ENCODE measurements at regions not wholly inside any gene's neighbourhood (a gene's known extent, or its start where the extent isn't known, plus 50 kb on each side); places are given as distances from the start of the nearest gene placed in this dataset.

GRCh38 chr1:95957748-95958147 lies 723.7 kb downstream of the RWDD3 start:
- H3K4me1 ChIP-seq, result no peaks in the 10 kb centered on the region
- in situ Hi-C loops (cut with MboI; ENCODE audit: low sequenced_read_pairs in 4 of 4) (no loop called here), intact Hi-C loops (cut with DNase I; ENCODE audit: low total_unique reads) (no loop called here)
- no peak overlapping the region for H3K27ac ChIP-seq
- ATAC-seq (no peak), DNase-seq (no peak)
- H3K9me3 ChIP-seq, result no peaks in the 10 kb centered on the region
- no peak overlapping the region for H3K4me3 ChIP-seq
- no peaks in the 10 kb centered on the region for H3K36me3 ChIP-seq
- H3K27me3 ChIP-seq, result no peaks in the 10 kb centered on the region
- TF ChIP-seq CTCF (IDR thresholded peaks at IDR 0.05 in 4 of 5, conservative IDR thresholded peaks at IDR 0.05 in 1 of 5), result no peak
- no peak for TF ChIP-seq POLR2A (IDR thresholded peaks at IDR 0.05)

DNA sequence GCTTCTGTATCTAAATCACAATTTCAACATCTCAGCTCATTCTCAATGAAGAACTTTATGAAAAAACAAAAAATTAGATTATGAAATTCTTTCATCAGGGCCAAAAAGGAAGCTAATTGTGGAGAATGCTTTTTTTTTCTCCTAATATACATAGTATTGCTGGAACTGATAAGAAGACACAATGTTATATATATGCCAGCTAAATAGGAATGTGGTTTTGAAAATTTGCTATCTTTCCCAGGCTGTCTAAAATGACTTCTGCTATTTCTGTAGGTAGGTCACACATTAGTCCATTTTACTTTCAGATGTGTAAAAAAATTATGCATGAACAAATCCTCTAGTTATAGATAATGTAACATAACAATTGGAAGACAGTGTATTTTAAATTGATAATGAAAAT lies 732.9 kb downstream of the RWDD3 start:
- Histone ChIP-seq H3K4me1 (no peaks in the 10 kb centered on the region), H3K27me3 (no peaks in the 10 kb centered on the region), H3K9me3 (no peaks in the 10 kb centered on the region), H3K36me3 (no peaks in the 10 kb centered on the region), H3K27ac (no peak overlapping the region), H3K4me3 (no peak overlapping the region)
- in situ Hi-C loops (cut with MboI; ENCODE audit: low sequenced_read_pairs in 4 of 4), result no loop called here
- intact Hi-C loops (cut with DNase I; ENCODE audit: low total_unique reads), result no loop called here
- no peak for ATAC-seq
- TF ChIP-seq CTCF (IDR thresholded peaks at IDR 0.05 in 4 of 5, conservative IDR thresholded peaks at IDR 0.05 in 1 of 5) (no peak), POLR2A (IDR thresholded peaks at IDR 0.05) (no peak)
- no peak for DNase-seq

GRCh38 chr1:95974586-95974985 lies 740.6 kb downstream of the RWDD3 start:
- TF ChIP-seq CTCF (IDR thresholded peaks at IDR 0.05 in 4 of 5, conservative IDR thresholded peaks at IDR 0.05 in 1 of 5), result no peak
- no peak for TF ChIP-seq POLR2A (IDR thresholded peaks at IDR 0.05)
- DNase-seq (no peak), ATAC-seq (no peak)
- Histone ChIP-seq H3K9me3 (no peaks in the 10 kb centered on the region), H3K4me3 (no peak overlapping the region), H3K27ac (no peak overlapping the region), H3K36me3 (no peaks in the 10 kb centered on the region), H3K27me3 (no peaks in the 10 kb centered on the region), H3K4me1 (no peaks in the 10 kb centered on the region)
- in situ Hi-C loops (cut with MboI; ENCODE audit: low sequenced_read_pairs in 4 of 4) (no loop called here), intact Hi-C loops (cut with DNase I; ENCODE audit: low total_unique reads) (no loop called here)

- no peaks in the 10 kb centered on the region for H3K27me3 ChIP-seq
- intact Hi-C loops (cut with DNase I; ENCODE audit: low total_unique reads), result no loop called here
- H3K9me3 ChIP-seq, result no peaks in the 10 kb centered on the region
- H3K4me1 ChIP-seq, result no peaks in the 10 kb centered on the region
- TF ChIP-seq CTCF (IDR thresholded peaks at IDR 0.05 in 4 of 5, conservative IDR thresholded peaks at IDR 0.05 in 1 of 5) (no peak), POLR2A (IDR thresholded peaks at IDR 0.05) (no peak)
- H3K27ac ChIP-seq, result no peak overlapping the region
- H3K36me3 ChIP-seq, result no peaks in the 10 kb centered on the region
- in situ Hi-C loops (cut with MboI; ENCODE audit: low sequenced_read_pairs in 4 of 4), result no loop called here
- no peak for ATAC-seq
- no peak for DNase-seq
- no peak overlapping the region for H3K4me3 ChIP-seq
These were observed 738.9 kb upstream of the PTBP2 start for GRCh38 chr1:95982711-95983110.

- intact Hi-C loops (cut with DNase I; ENCODE audit: low total_unique reads) (no loop called here), in situ Hi-C loops (cut with MboI; ENCODE audit: low sequenced_read_pairs in 4 of 4) (no loop called here)
- no peak overlapping the region for H3K27ac ChIP-seq
- no peaks in the 10 kb centered on the region for H3K27me3 ChIP-seq
- TF ChIP-seq POLR2A (IDR thresholded peaks at IDR 0.05), result no peak
- TF ChIP-seq CTCF (IDR thresholded peaks at IDR 0.05 in 4 of 5, conservative IDR thresholded peaks at IDR 0.05 in 1 of 5), result no peak
- no peak for ATAC-seq
- DNase-seq, result no peak
- no peak overlapping the region for H3K4me3 ChIP-seq
- H3K4me1 ChIP-seq, result no peaks in the 10 kb centered on the region
- no peaks in the 10 kb centered on the region for H3K9me3 ChIP-seq
- no peaks in the 10 kb centered on the region for H3K36me3 ChIP-seq
These were observed 737.8 kb upstream of the PTBP2 start for GRCh38 chr1:95983831-95984230.

Data from gastrocnemius medialis (tissue), 4 donors.